ENCODE measurements at regions not wholly inside any gene's neighbourhood (a gene's known extent, or its start where the extent isn't known, plus 50 kb on each side); places are given as distances from the start of the nearest gene placed in this dataset.
A peak's percentile ranks its signal among the peaks of the same experiment; 100 is the strongest.

GRCh38 chr19:34579281-34580054 lies 97.5 kb downstream of the SCGB2B2 start:
- no peak overlapping the region for H4K12ac ChIP-seq (ENCODE audit: low read depth, low read length)

GRCh38 chr19:34578751-34579150 lies 97.2 kb downstream of the WTIP start:
- no peak overlapping the region for H3K14ac ChIP-seq (ENCODE audit: low read length)
- H3K23ac ChIP-seq (ENCODE audit: low read length), result no peak overlapping the region
- H3K4me3 ChIP-seq (ENCODE audit: low read depth, low read length), result no peak overlapping the region
- H3K36me3 ChIP-seq (ENCODE audit: control insufficient read depth in 1 of 2, insufficient read depth in 2 of 2, low read length in 2 of 2), result no peaks in the 10 kb centered on the region
- H4K12ac ChIP-seq (ENCODE audit: low read depth, low read length), result no peak overlapping the region
- H2BK12ac ChIP-seq (ENCODE audit: low read length), result no peak overlapping the region
- H3K27me3 ChIP-seq (ENCODE audit: insufficient read depth, low read length), result peaks cover 9% of the 10 kb centered on the region
- H3K18ac ChIP-seq (ENCODE audit: low read length), result no peak overlapping the region
- H3K4me1 ChIP-seq (ENCODE audit: control insufficient read depth in 1 of 2, insufficient read depth in 2 of 2, low read length in 2 of 2), result no peaks in the 10 kb centered on the region
- H3K4ac ChIP-seq (ENCODE audit: low read depth, low read length), result no peak overlapping the region
- H4K91ac ChIP-seq (ENCODE audit: low read depth, low read length), result no peak overlapping the region
- no peak overlapping the region for H2BK120ac ChIP-seq (ENCODE audit: insufficient read depth, low read length, poor library complexity)
- no CpG with 5 or more reads among the region's 5 CpGs for WGBS (ENCODE audit: extremely low coverage, insufficient coverage, insufficient read length)
- H3K27ac ChIP-seq (ENCODE audit: low read depth, low read length), result no peak overlapping the region
- H3K4me2 ChIP-seq (ENCODE audit: low read length), result no peak overlapping the region
- no peak overlapping the region for H2AFZ ChIP-seq (ENCODE audit: insufficient read depth, low read length, poor library complexity)
- no peaks in the 10 kb centered on the region for H3K79me2 ChIP-seq (ENCODE audit: control insufficient read depth, insufficient read depth, low read length, poor library complexity)
- no peak overlapping the region for H4K8ac ChIP-seq (ENCODE audit: low read depth, low read length)
- DNase-seq, result no peak
- H2AK5ac ChIP-seq (ENCODE audit: low read length), result no peak overlapping the region
- no peak overlapping the region for H3K9ac ChIP-seq (ENCODE audit: low read length)
- H3K9me3 ChIP-seq (ENCODE audit: insufficient read depth, low read depth, low read length), result peaks cover 49% of the 10 kb centered on the region
- no peaks in the 10 kb centered on the region for H3K79me1 ChIP-seq (ENCODE audit: low read length)
- H2BK5ac ChIP-seq (ENCODE audit: low read depth, low read length, poor library complexity), result no peak overlapping the region

More at GRCh38 chr19:34579281-34580054, 97.5 kb downstream of the SCGB2B2 start:
- no CpG with 5 or more reads among the region's 14 CpGs for whole genome bisulfite sequencing (ENCODE audit: extremely low coverage, insufficient coverage, insufficient read length)
- no peak overlapping the region for H3K18ac ChIP-seq (ENCODE audit: low read length)
- H3K4me3 ChIP-seq (ENCODE audit: low read depth, low read length), result peak overlapping the region; percentile 18
- no peaks in the 10 kb centered on the region for H3K79me2 ChIP-seq (ENCODE audit: control insufficient read depth, insufficient read depth, low read length, poor library complexity)
- H3K4me1 ChIP-seq (ENCODE audit: control insufficient read depth in 1 of 2, insufficient read depth in 2 of 2, low read length in 2 of 2), result no peaks in the 10 kb centered on the region
- peaks cover 9% of the 10 kb centered on the region for H3K27me3 ChIP-seq (ENCODE audit: insufficient read depth, low read length)
- peaks cover 49% of the 10 kb centered on the region for H3K9me3 ChIP-seq (ENCODE audit: insufficient read depth, low read depth, low read length)
- no peak overlapping the region for H2BK12ac ChIP-seq (ENCODE audit: low read length)
- H3K4me2 ChIP-seq (ENCODE audit: low read length), result no peak overlapping the region
- H3K14ac ChIP-seq (ENCODE audit: low read length), result no peak overlapping the region
- H3K79me1 ChIP-seq (ENCODE audit: low read length), result no peaks in the 10 kb centered on the region
- H3K4ac ChIP-seq (ENCODE audit: low read depth, low read length), result no peak overlapping the region
- no peak overlapping the region for H4K91ac ChIP-seq (ENCODE audit: low read depth, low read length)
- no peak for DNase-seq
- H2AK5ac ChIP-seq (ENCODE audit: low read length), result no peak overlapping the region
- no peak overlapping the region for H2BK5ac ChIP-seq (ENCODE audit: low read depth, low read length, poor library complexity)
- H2AFZ ChIP-seq (ENCODE audit: insufficient read depth, low read length, poor library complexity), result no peak overlapping the region
- no peak overlapping the region for H2BK120ac ChIP-seq (ENCODE audit: insufficient read depth, low read length, poor library complexity)
- H3K36me3 ChIP-seq (ENCODE audit: control insufficient read depth in 1 of 2, insufficient read depth in 2 of 2, low read length in 2 of 2), result no peaks in the 10 kb centered on the region
- no peak overlapping the region for H3K27ac ChIP-seq (ENCODE audit: low read depth, low read length)
- H3K23ac ChIP-seq (ENCODE audit: low read length), result no peak overlapping the region
- no peak overlapping the region for H3K9ac ChIP-seq (ENCODE audit: low read length)
- H4K8ac ChIP-seq (ENCODE audit: low read depth, low read length), result no peak overlapping the region

- peaks cover 9% of the 10 kb centered on the region for H3K27me3 ChIP-seq (ENCODE audit: insufficient read depth, low read length)
- H3K9ac ChIP-seq (ENCODE audit: low read length), result no peak overlapping the region
- no peak overlapping the region for H3K23ac ChIP-seq (ENCODE audit: low read length)
- H2BK5ac ChIP-seq (ENCODE audit: low read depth, low read length, poor library complexity), result no peak overlapping the region
- H2BK12ac ChIP-seq (ENCODE audit: low read length), result no peak overlapping the region
- no peaks in the 10 kb centered on the region for H3K79me1 ChIP-seq (ENCODE audit: low read length)
- no peak overlapping the region for H3K4ac ChIP-seq (ENCODE audit: low read depth, low read length)
- H2BK120ac ChIP-seq (ENCODE audit: insufficient read depth, low read length, poor library complexity), result no peak overlapping the region
- H3K4me1 ChIP-seq (ENCODE audit: control insufficient read depth in 1 of 2, insufficient read depth in 2 of 2, low read length in 2 of 2), result no peaks in the 10 kb centered on the region
- no peak overlapping the region for H2AFZ ChIP-seq (ENCODE audit: insufficient read depth, low read length, poor library complexity)
- peaks cover 52% of the 10 kb centered on the region for H3K9me3 ChIP-seq (ENCODE audit: insufficient read depth, low read depth, low read length)
- H3K18ac ChIP-seq (ENCODE audit: low read length), result no peak overlapping the region
- H3K79me2 ChIP-seq (ENCODE audit: control insufficient read depth, insufficient read depth, low read length, poor library complexity), result no peaks in the 10 kb centered on the region
- H3K14ac ChIP-seq (ENCODE audit: low read length), result no peak overlapping the region
- H3K36me3 ChIP-seq (ENCODE audit: control insufficient read depth in 1 of 2, insufficient read depth in 2 of 2, low read length in 2 of 2), result no peaks in the 10 kb centered on the region
- WGBS (ENCODE audit: extremely low coverage, insufficient coverage, insufficient read length), result no CpG with 5 or more reads among the region's 4 CpGs
- H4K8ac ChIP-seq (ENCODE audit: low read depth, low read length), result no peak overlapping the region
- no peak overlapping the region for H3K27ac ChIP-seq (ENCODE audit: low read depth, low read length)
- no peak overlapping the region for H4K12ac ChIP-seq (ENCODE audit: low read depth, low read length)
- H3K4me3 ChIP-seq (ENCODE audit: low read depth, low read length), result no peak overlapping the region
- no peak overlapping the region for H2AK5ac ChIP-seq (ENCODE audit: low read length)
- H4K91ac ChIP-seq (ENCODE audit: low read depth, low read length), result no peak overlapping the region
- DNase-seq, result no peak
- no peak overlapping the region for H3K4me2 ChIP-seq (ENCODE audit: low read length)
Measured at GRCh38 chr19:34578173-34578572, 96.6 kb downstream of the WTIP start.

- H3K18ac ChIP-seq (ENCODE audit: low read length), result no peak overlapping the region
- H3K9me3 ChIP-seq (ENCODE audit: insufficient read depth, low read depth, low read length), result peaks cover 56% of the 10 kb centered on the region
- H2AK5ac ChIP-seq (ENCODE audit: low read length), result no peak overlapping the region
- H3K4me3 ChIP-seq (ENCODE audit: low read depth, low read length), result peak overlapping the region; percentile 13
- WGBS (ENCODE audit: extremely low coverage, insufficient coverage, insufficient read length), result 100% methylated on average over 2 of the region's 45 CpGs
- H2BK5ac ChIP-seq (ENCODE audit: low read depth, low read length, poor library complexity), result no peak overlapping the region
- H3K9ac ChIP-seq (ENCODE audit: low read length), result no peak overlapping the region
- no peak overlapping the region for H2BK120ac ChIP-seq (ENCODE audit: insufficient read depth, low read length, poor library complexity)
- H4K8ac ChIP-seq (ENCODE audit: low read depth, low read length), result no peak overlapping the region
- H3K79me1 ChIP-seq (ENCODE audit: low read length), result no peaks in the 10 kb centered on the region
- no peaks in the 10 kb centered on the region for H3K4me1 ChIP-seq (ENCODE audit: control insufficient read depth in 1 of 2, insufficient read depth in 2 of 2, low read length in 2 of 2)
- H3K27me3 ChIP-seq (ENCODE audit: insufficient read depth, low read length), result peaks cover 9% of the 10 kb centered on the region
- no peak overlapping the region for H3K23ac ChIP-seq (ENCODE audit: low read length)
- H3K36me3 ChIP-seq (ENCODE audit: control insufficient read depth in 1 of 2, insufficient read depth in 2 of 2, low read length in 2 of 2), result no peaks in the 10 kb centered on the region
- H3K4me2 ChIP-seq (ENCODE audit: low read length), result no peak overlapping the region
- H4K12ac ChIP-seq (ENCODE audit: low read depth, low read length), result no peak overlapping the region
- H3K27ac ChIP-seq (ENCODE audit: low read depth, low read length), result no peak overlapping the region
- no peak overlapping the region for H3K4ac ChIP-seq (ENCODE audit: low read depth, low read length)
- H3K79me2 ChIP-seq (ENCODE audit: control insufficient read depth, insufficient read depth, low read length, poor library complexity), result no peaks in the 10 kb centered on the region
- no peak for DNase-seq
- H3K14ac ChIP-seq (ENCODE audit: low read length), result no peak overlapping the region
- H4K91ac ChIP-seq (ENCODE audit: low read depth, low read length), result no peak overlapping the region
- no peak overlapping the region for H2BK12ac ChIP-seq (ENCODE audit: low read length)
- no peak overlapping the region for H2AFZ ChIP-seq (ENCODE audit: insufficient read depth, low read length, poor library complexity)
Measured at GRCh38 chr19:34577531-34578101, 96.1 kb downstream of the WTIP start.
